SK-N-MC (cell line): ENCODE measurements at regions not wholly inside any gene's neighbourhood (a gene's known extent, or its start where the extent isn't known, plus 50 kb on each side); places are given as distances from the start of the nearest gene placed in this dataset.

ENCODE experiments used
- DNase-seq: peaks from one replicate; pipeline ENCODE4 v3.0.0-alpha.2; 2011; ENCODE audit warnings: low read depth, low spot score
- H3K27ac ChIP-seq: fragments of 200-600 bp; sonication (generic); 2 replicates; pipeline ENCODE4 v1.5.1; 2016; ENCODE audit warnings: mixed run types
- H3K36me3 ChIP-seq: fragments of 200-600 bp; sonication (generic); 2 replicates; pipeline ENCODE4 v1.6.1; 2017; ENCODE audit warnings: antibody characterized with exemption, low read length, mixed read lengths; ENCODE audit not compliant: insufficient read depth
- H3K4me3 ChIP-seq: fragments of 200-600 bp; sonication (generic); 2 replicates; pipeline ENCODE4 v1.5.1; 2016
- H3K9ac ChIP-seq: fragments of 200-600 bp; sonication (generic); 2 replicates; pipeline ENCODE4 v1.8.0; 2017; ENCODE audit warnings: mixed run types, mixed read lengths; ENCODE audit not compliant: insufficient read length
- H3K9me3 ChIP-seq: fragments of 200-600 bp; sonication (generic); 2 replicates; pipeline ENCODE4 v1.6.1; 2017; ENCODE audit warnings: low read depth, mild to moderate bottlenecking, antibody characterized with exemption, low read length, moderate library complexity, mixed read lengths
- EZH2 ChIP-seq: fragments of 200-600 bp; sonication (generic); IDR thresholded peaks from one replicate; pipeline ENCODE4 v1.6.1; 2017; ENCODE audit warnings: antibody characterized with exemption
- FOXP2 ChIP-seq: optimal IDR thresholded peaks from 2 replicates; pipeline ENCODE3; 2011; ENCODE audit warnings: mild to moderate bottlenecking, moderate library complexity; ENCODE audit not compliant: insufficient read depth; ENCODE audit errors: extremely low read length, control extremely low read depth
- POLR2AphosphoS5 ChIP-seq: IDR thresholded peaks from 2 replicates; pipeline ENCODE4 v1.6.1; 2012; ENCODE audit warnings: mild to moderate bottlenecking, low read depth, low read length, borderline replicate concordance

GRCh38 chr14:97944380-97944779 lies 1147.2 kb downstream of the VRK1 start:
- Histone ChIP-seq H3K36me3 (no peaks in the 10 kb centered on the region), H3K9me3 (no peaks in the 10 kb centered on the region), H3K9ac (no peak overlapping the region), H3K4me3 (no peak overlapping the region), H3K27ac (no peak overlapping the region)
- no peak for TF ChIP-seq FOXP2
- TF ChIP-seq EZH2 = no peak
- no peak for TF ChIP-seq POLR2AphosphoS5
- no peak for DNase-seq

- no peak overlapping the region for H3K27ac ChIP-seq
Observed at GRCh38 chr14:97945631-97946030, 1148.4 kb downstream of the VRK1 start.

GRCh38 chr14:97946240-97946639 lies 1149.1 kb downstream of the VRK1 start:
- TF ChIP-seq FOXP2 (no peak), POLR2AphosphoS5 (no peak), EZH2 (no peak)
- Histone ChIP-seq H3K27ac (0 out of 2 replicates have a peak overlapping the region, but pooled peaks have one; percentile 43), H3K9me3 (no peaks in the 10 kb centered on the region), H3K9ac (no peak overlapping the region), H3K36me3 (no peaks in the 10 kb centered on the region), H3K4me3 (no peak overlapping the region)
- DNase-seq = no peak

More at GRCh38 chr14:97945631-97946030, 1148.4 kb downstream of the VRK1 start:
- Histone ChIP-seq H3K4me3 (no peak overlapping the region), H3K9me3 (no peaks in the 10 kb centered on the region), H3K9ac (no peak overlapping the region), H3K36me3 (no peaks in the 10 kb centered on the region)
- TF ChIP-seq POLR2AphosphoS5 = no peak
- no peak for TF ChIP-seq EZH2
- no peak for TF ChIP-seq FOXP2
- no peak for DNase-seq

- Histone ChIP-seq H3K4me3 (no peak overlapping the region), H3K36me3 (no peaks in the 10 kb centered on the region), H3K9me3 (no peaks in the 10 kb centered on the region), H3K9ac (no peak overlapping the region), H3K27ac (0 out of 2 replicates have a peak overlapping the region, but pooled peaks have one; percentile 43)
- no peak for DNase-seq
- TF ChIP-seq POLR2AphosphoS5 = no peak
- no peak for TF ChIP-seq EZH2
- TF ChIP-seq FOXP2 = no peak
Observed at GRCh38 chr14:97946641-97947040, 1149.5 kb downstream of the VRK1 start.

- no peak overlapping the region for H3K27ac ChIP-seq
- H3K9me3 ChIP-seq = no peaks in the 10 kb centered on the region
- TF ChIP-seq EZH2 (no peak), FOXP2 (no peak), POLR2AphosphoS5 (no peak)
- no peak overlapping the region for H3K9ac ChIP-seq
- H3K4me3 ChIP-seq = no peak overlapping the region
- H3K36me3 ChIP-seq = no peaks in the 10 kb centered on the region
- no peak for DNase-seq
Observed at GRCh38 chr14:97948841-97949240, 1151.7 kb downstream of the VRK1 start.

- H3K9me3 ChIP-seq = peaks cover 4% of the 10 kb centered on the region
- TF ChIP-seq EZH2 (no peak), FOXP2 (no peak), POLR2AphosphoS5 (no peak)
- no peak overlapping the region for H3K9ac ChIP-seq
- no peak for DNase-seq
- H3K4me3 ChIP-seq = no peak overlapping the region
- no peak overlapping the region for H3K27ac ChIP-seq
- H3K36me3 ChIP-seq = peaks cover 41% of the 10 kb centered on the region
Observed at GRCh38 chr14:97956581-97957340, 1159.6 kb downstream of the VRK1 start.

GRCh38 chr14:97959251-97959650 lies 1162.1 kb downstream of the VRK1 start:
- DNase-seq = no peak
- H3K4me3 ChIP-seq = no peak overlapping the region
- H3K27ac ChIP-seq = no peak overlapping the region
- peaks cover 4% of the 10 kb centered on the region for H3K9me3 ChIP-seq
- H3K9ac ChIP-seq = no peak overlapping the region
- peaks cover 62% of the 10 kb centered on the region for H3K36me3 ChIP-seq
- no peak for TF ChIP-seq EZH2
- no peak for TF ChIP-seq POLR2AphosphoS5
- TF ChIP-seq FOXP2 = no peak

- Histone ChIP-seq H3K9ac (no peak overlapping the region), H3K36me3 (peaks cover 67% of the 10 kb centered on the region), H3K27ac (no peak overlapping the region), H3K9me3 (peaks cover 4% of the 10 kb centered on the region), H3K4me3 (no peak overlapping the region)
- TF ChIP-seq POLR2AphosphoS5 (no peak), EZH2 (no peak), FOXP2 (no peak)
- DNase-seq = no peak
Observed at GRCh38 chr14:97960436-97960835, 1163.3 kb downstream of the VRK1 start.

- Histone ChIP-seq H3K4me3 (no peak overlapping the region), H3K27ac (no peak overlapping the region), H3K9me3 (no peaks in the 10 kb centered on the region), H3K9ac (no peak overlapping the region), H3K36me3 (peaks cover 60% of the 10 kb centered on the region)
- TF ChIP-seq FOXP2 (no peak), POLR2AphosphoS5 (no peak), EZH2 (no peak)
- no peak for DNase-seq
Observed at GRCh38 chr14:97970222-97970621, 1173.0 kb downstream of the VRK1 start.

- H3K27ac ChIP-seq = 0 out of 2 replicates have a peak overlapping the region, but pooled peaks have one; percentile 99
- peak overlapping the region; percentile 91 for H3K4me3 ChIP-seq
- no peak overlapping the region for H3K9ac ChIP-seq
- TF ChIP-seq POLR2AphosphoS5 = no peak
- TF ChIP-seq FOXP2 = no peak
- TF ChIP-seq EZH2 = no peak
- no peaks in the 10 kb centered on the region for H3K9me3 ChIP-seq
- no peak for DNase-seq
- peaks cover 33% of the 10 kb centered on the region for H3K36me3 ChIP-seq
Observed at GRCh38 chr14:97975216-97975615, 1178.0 kb downstream of the VRK1 start.
